ENCODE measurements at regions not wholly inside any gene's neighbourhood (a gene's known extent, or its start where the extent isn't known, plus 50 kb on each side); places are given as distances from the start of the nearest gene placed in this dataset.

GRCh38 chr12:63467951-63468350 lies 200.3 kb downstream of the DPY19L2 start:
- Histone ChIP-seq H3K27ac (ENCODE audit: low read length) (no peak overlapping the region), H3K4me2 (ENCODE audit: insufficient read depth, low read length) (no peak overlapping the region), H3K9me3 (ENCODE audit: insufficient read depth, low read length, severe bottlenecking) (no peaks in the 10 kb centered on the region), H3K36me3 (ENCODE audit: insufficient read depth, low read length) (no peaks in the 10 kb centered on the region), H3K27me3 (ENCODE audit: insufficient read depth, low read length, poor library complexity) (no peaks in the 10 kb centered on the region), H3K79me2 (ENCODE audit: insufficient read depth, low read length) (no peaks in the 10 kb centered on the region), H3K4me3 (ENCODE audit: low read depth in 1 of 2, low read length in 2 of 2) (no peak overlapping the region), H4K20me1 (ENCODE audit: insufficient read depth, low read length) (no peaks in the 10 kb centered on the region), H2AFZ (ENCODE audit: low read depth, low read length) (no peak overlapping the region), H3K9ac (ENCODE audit: low read depth, low read length) (no peak overlapping the region), H3K4me1 (ENCODE audit: insufficient read depth, low read length) (no peaks in the 10 kb centered on the region)
- no peak for ATAC-seq (ENCODE audit: insufficient read depth, low read depth)
- no peak for DNase-seq
- TF ChIP-seq EZH2 (IDR thresholded peaks at IDR 0.05; ENCODE audit: borderline replicate concordance, low read depth, low read length, severe bottlenecking) (no peak), CTCF (IDR thresholded peaks at IDR 0.05; ENCODE audit: borderline replicate concordance, extremely low read depth, low read length, poor library complexity, severe bottlenecking) (no peak)

GRCh38 chr12:63457857-63458256 lies 210.4 kb downstream of the DPY19L2 start:
- TF ChIP-seq EZH2 (IDR thresholded peaks at IDR 0.05; ENCODE audit: borderline replicate concordance, low read depth, low read length, severe bottlenecking) = no peak
- no peak for TF ChIP-seq CTCF (IDR thresholded peaks at IDR 0.05; ENCODE audit: borderline replicate concordance, extremely low read depth, low read length, poor library complexity, severe bottlenecking)
- H2AFZ ChIP-seq (ENCODE audit: low read depth, low read length) = no peak overlapping the region
- no peaks in the 10 kb centered on the region for H3K4me1 ChIP-seq (ENCODE audit: insufficient read depth, low read length)

GRCh38 chr12:63457428-63457827 lies 210.9 kb downstream of the DPY19L2 start:
- TF ChIP-seq CTCF (IDR thresholded peaks at IDR 0.05; ENCODE audit: borderline replicate concordance, extremely low read depth, low read length, poor library complexity, severe bottlenecking) (no peak), EZH2 (IDR thresholded peaks at IDR 0.05; ENCODE audit: borderline replicate concordance, low read depth, low read length, severe bottlenecking) (no peak)
- Histone ChIP-seq H4K20me1 (ENCODE audit: insufficient read depth, low read length) (no peaks in the 10 kb centered on the region), H3K9me3 (ENCODE audit: insufficient read depth, low read length, severe bottlenecking) (no peaks in the 10 kb centered on the region), H3K36me3 (ENCODE audit: insufficient read depth, low read length) (no peaks in the 10 kb centered on the region), H3K79me2 (ENCODE audit: insufficient read depth, low read length) (no peaks in the 10 kb centered on the region), H2AFZ (ENCODE audit: low read depth, low read length) (no peak overlapping the region), H3K27me3 (ENCODE audit: insufficient read depth, low read length, poor library complexity) (no peaks in the 10 kb centered on the region), H3K27ac (ENCODE audit: low read length) (no peak overlapping the region), H3K4me3 (ENCODE audit: low read depth in 1 of 2, low read length in 2 of 2) (no peak overlapping the region), H3K9ac (ENCODE audit: low read depth, low read length) (no peak overlapping the region), H3K4me2 (ENCODE audit: insufficient read depth, low read length) (no peak overlapping the region), H3K4me1 (ENCODE audit: insufficient read depth, low read length) (no peaks in the 10 kb centered on the region)
- ATAC-seq (ENCODE audit: insufficient read depth, low read depth) (no peak), DNase-seq (no peak)

More at GRCh38 chr12:63457857-63458256, 210.4 kb downstream of the DPY19L2 start:
- H4K20me1 ChIP-seq (ENCODE audit: insufficient read depth, low read length) = no peaks in the 10 kb centered on the region
- H3K9ac ChIP-seq (ENCODE audit: low read depth, low read length) = no peak overlapping the region
- H3K79me2 ChIP-seq (ENCODE audit: insufficient read depth, low read length) = no peaks in the 10 kb centered on the region
- no peaks in the 10 kb centered on the region for H3K27me3 ChIP-seq (ENCODE audit: insufficient read depth, low read length, poor library complexity)
- H3K4me2 ChIP-seq (ENCODE audit: insufficient read depth, low read length) = no peak overlapping the region
- H3K27ac ChIP-seq (ENCODE audit: low read length) = no peak overlapping the region
- DNase-seq (no peak), ATAC-seq (ENCODE audit: insufficient read depth, low read depth) (no peak)
- no peaks in the 10 kb centered on the region for H3K9me3 ChIP-seq (ENCODE audit: insufficient read depth, low read length, severe bottlenecking)
- H3K36me3 ChIP-seq (ENCODE audit: insufficient read depth, low read length) = no peaks in the 10 kb centered on the region
- H3K4me3 ChIP-seq (ENCODE audit: low read depth in 1 of 2, low read length in 2 of 2) = no peak overlapping the region

GRCh38 chr12:63450816-63451215 lies 217.5 kb downstream of the DPY19L2 start:
- TF ChIP-seq EZH2 (IDR thresholded peaks at IDR 0.05; ENCODE audit: borderline replicate concordance, low read depth, low read length, severe bottlenecking) (no peak), CTCF (IDR thresholded peaks at IDR 0.05; ENCODE audit: borderline replicate concordance, extremely low read depth, low read length, poor library complexity, severe bottlenecking) (peak; percentile 10)
- Histone ChIP-seq H4K20me1 (ENCODE audit: insufficient read depth, low read length) (no peaks in the 10 kb centered on the region), H3K27me3 (ENCODE audit: insufficient read depth, low read length, poor library complexity) (no peaks in the 10 kb centered on the region), H3K4me1 (ENCODE audit: insufficient read depth, low read length) (no peaks in the 10 kb centered on the region), H3K79me2 (ENCODE audit: insufficient read depth, low read length) (no peaks in the 10 kb centered on the region), H3K9ac (ENCODE audit: low read depth, low read length) (no peak overlapping the region), H3K4me2 (ENCODE audit: insufficient read depth, low read length) (no peak overlapping the region), H3K9me3 (ENCODE audit: insufficient read depth, low read length, severe bottlenecking) (no peaks in the 10 kb centered on the region), H3K4me3 (ENCODE audit: low read depth in 1 of 2, low read length in 2 of 2) (no peak overlapping the region), H2AFZ (ENCODE audit: low read depth, low read length) (no peak overlapping the region), H3K27ac (ENCODE audit: low read length) (no peak overlapping the region), H3K36me3 (ENCODE audit: insufficient read depth, low read length) (no peaks in the 10 kb centered on the region)
- ATAC-seq (ENCODE audit: insufficient read depth, low read depth) (no peak), DNase-seq (no peak)

All from DND-41 (cell line).